22Rv1 (cell line): ENCODE measurements at regions not wholly inside any gene's neighbourhood (a gene's known extent, or its start where the extent isn't known, plus 50 kb on each side); places are given as distances from the start of the nearest gene placed in this dataset.

ENCODE experiments used
- ZFX ChIP-seq: fragments of 450-650 bp; IDR thresholded peaks from 2 replicates; pipeline ENCODE4 v1.6.1; 2017; ENCODE audit warnings: antibody characterized with exemption, borderline replicate concordance
- TF ChIP-seq, protein P1 (sequence below): fragments of 450-650 bp; IDR thresholded peaks from 2 replicates; pipeline ENCODE4 v1.5.1; 2017; ENCODE audit warnings: mild to moderate bottlenecking

- no peak for TF ChIP-seq ZFX
- TF ChIP-seq, protein P1, sequence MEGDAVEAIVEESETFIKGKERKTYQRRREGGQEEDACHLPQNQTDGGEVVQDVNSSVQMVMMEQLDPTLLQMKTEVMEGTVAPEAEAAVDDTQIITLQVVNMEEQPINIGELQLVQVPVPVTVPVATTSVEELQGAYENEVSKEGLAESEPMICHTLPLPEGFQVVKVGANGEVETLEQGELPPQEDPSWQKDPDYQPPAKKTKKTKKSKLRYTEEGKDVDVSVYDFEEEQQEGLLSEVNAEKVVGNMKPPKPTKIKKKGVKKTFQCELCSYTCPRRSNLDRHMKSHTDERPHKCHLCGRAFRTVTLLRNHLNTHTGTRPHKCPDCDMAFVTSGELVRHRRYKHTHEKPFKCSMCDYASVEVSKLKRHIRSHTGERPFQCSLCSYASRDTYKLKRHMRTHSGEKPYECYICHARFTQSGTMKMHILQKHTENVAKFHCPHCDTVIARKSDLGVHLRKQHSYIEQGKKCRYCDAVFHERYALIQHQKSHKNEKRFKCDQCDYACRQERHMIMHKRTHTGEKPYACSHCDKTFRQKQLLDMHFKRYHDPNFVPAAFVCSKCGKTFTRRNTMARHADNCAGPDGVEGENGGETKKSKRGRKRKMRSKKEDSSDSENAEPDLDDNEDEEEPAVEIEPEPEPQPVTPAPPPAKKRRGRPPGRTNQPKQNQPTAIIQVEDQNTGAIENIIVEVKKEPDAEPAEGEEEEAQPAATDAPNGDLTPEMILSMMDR = no peak
These were observed 312.5 kb upstream of the PRICKLE1 start for GRCh38 chr12:42902001-42902400.
